Activated effector memory CD4-positive, alpha-beta T cell treated with anti-CD3 and anti-CD28 coated beads, Interleukin-2, amount 50 U/mL, for 16 hours (primary cell): ENCODE measurements at regions not wholly inside any gene's neighbourhood (a gene's known extent, or its start where the extent isn't known, plus 50 kb on each side); places are given as distances from the start of the nearest gene placed in this dataset.
"Not testable (repeated sequence)": the region's sequence is repeated elsewhere in the genome, so short reads cannot be mapped to it uniquely, and the experiment has no call there.

Source experiments
- DNase-seq: peaks from one replicate; pipeline ENCODE4 v3.0.0-alpha.2; 2020

DNA sequence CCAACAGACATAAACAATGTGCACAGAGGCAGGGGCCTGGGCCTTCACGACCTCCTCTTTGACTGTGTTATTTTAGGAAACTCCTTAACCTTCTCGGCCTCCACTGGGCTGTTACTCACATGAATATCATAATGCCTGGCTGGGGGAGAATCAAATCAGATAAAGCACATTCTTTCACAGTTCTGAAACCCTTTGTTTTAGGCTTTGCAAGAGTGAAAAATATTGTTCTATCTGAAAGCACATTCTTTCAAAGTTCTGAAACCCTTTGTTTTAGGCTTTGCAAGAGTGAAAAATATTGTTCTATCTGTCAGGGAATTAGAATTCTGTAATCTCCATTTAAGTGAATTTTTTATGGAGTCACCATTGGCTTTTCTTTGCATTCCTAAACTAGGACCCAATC, 50.7 kb upstream of the SYNDIG1 start:
- no peak for DNase-seq

DNA sequence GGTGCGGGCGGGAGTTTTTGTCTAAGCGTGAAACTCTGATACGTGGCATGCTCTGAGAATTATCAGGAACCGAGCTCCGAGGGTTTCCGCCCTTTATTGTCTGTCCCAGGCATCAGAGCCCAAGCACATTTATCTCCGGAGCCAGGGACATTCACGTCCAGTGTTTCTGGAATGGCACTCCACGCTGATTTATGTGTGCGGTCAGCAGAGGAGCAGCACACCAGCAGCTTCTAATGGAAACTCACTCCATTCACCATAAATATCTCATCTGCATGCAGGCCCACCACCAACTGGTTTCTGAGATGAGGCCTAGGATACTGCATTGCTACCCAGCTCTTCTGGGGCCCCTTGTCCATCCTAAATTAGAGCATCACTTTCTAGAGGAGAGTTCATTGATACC, 51.9 kb upstream of the SYNDIG1 start:
- no peak for DNase-seq

GRCh38 chr20:24415444-24415843, 54.0 kb upstream of the SYNDIG1 start:
- DNase-seq, result not testable (repeated sequence)

- no peak for DNase-seq
Observed at GRCh38 chr20:24411834-24412216, 57.6 kb upstream of the SYNDIG1 start.

- DNase-seq, result no peak
Observed at GRCh38 chr20:24411003-24411833, 58.2 kb upstream of the SYNDIG1 start.

DNA sequence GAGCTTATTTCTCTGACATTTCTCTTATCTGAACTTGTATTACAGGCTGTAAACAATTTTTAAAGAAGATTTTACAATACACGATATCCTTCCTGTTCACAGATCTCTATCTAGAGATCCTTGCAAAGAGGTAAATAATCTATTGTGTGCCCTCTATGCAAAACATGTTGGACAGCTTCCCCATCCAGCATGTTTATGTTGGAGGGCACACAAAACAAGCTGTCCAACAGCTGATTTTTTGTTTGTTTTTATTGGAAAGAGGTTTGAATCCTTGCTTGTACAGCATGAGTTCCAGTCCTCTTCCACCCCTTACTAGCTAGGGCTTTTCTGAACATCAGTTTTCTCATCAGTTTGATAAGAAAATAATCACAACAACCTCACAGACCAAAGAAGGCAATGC, 62.3 kb upstream of the SYNDIG1 start:
- no peak for DNase-seq

DNA sequence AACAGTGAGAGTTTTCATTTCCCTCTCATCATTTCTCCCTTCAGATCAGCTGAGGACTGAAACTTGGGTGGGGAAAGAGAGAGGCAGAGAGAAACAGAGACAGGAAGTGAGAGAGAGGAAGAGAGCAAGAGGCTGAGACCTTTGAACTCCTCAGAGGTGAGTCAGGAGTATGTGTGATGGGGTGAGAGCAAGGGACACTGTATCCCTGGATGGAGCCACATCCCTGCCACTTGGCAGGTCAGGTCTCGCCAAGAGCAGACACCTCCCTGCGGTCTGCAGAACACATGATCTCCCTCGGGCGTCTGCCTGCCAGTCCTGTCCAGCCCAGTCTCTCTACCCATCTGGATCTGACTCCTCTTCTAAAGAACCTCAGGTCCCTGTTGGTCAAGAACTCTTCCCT, 62.7 kb upstream of the SYNDIG1 start:
- DNase-seq, result no peak

GRCh38 chr20:24406251-24406650, 63.2 kb upstream of the SYNDIG1 start:
- no peak for DNase-seq

DNA sequence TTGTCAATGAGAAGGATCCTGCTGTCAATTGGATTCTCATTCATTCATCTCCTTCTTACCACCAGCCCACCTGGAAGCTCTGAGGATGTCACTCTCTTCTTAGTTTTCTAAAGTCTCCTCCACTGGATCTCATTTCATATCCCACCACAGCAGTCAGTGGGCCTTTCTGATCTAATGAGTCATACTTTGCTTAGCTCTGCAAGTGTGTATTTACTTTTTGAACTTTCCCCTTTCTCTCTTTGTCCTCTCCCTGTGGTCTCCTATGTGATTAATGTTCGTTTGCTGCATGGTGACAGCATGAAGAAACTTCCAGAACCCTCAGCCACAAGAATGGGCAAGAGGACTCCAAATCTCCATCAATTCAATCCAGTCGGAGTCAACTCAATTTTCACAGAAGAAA, 63.6 kb upstream of the SYNDIG1 start:
- DNase-seq, result no peak

GRCh38 chr20:24403406-24403805, 66.0 kb upstream of the SYNDIG1 start:
- no peak for DNase-seq

DNA sequence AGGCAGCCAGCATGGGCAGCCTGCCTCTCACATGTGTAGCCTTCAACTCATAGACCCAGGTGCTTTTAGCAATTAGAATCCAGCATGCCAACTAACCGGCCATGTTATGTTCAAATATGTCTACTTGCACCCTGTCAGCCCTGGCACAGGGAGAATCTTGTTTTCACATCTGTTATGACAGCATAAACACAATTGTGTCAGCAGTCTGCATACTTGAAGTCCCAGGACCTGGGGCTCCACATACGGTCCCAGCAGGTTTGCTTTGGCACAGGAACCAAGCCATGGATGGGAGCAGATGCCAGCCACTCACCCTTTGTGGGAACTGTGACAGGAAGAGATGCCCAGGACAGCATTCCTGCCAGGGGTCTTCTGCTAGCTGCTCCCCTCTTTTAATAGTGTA, 67.2 kb upstream of the SYNDIG1 start:
- DNase-seq, result no peak

DNA sequence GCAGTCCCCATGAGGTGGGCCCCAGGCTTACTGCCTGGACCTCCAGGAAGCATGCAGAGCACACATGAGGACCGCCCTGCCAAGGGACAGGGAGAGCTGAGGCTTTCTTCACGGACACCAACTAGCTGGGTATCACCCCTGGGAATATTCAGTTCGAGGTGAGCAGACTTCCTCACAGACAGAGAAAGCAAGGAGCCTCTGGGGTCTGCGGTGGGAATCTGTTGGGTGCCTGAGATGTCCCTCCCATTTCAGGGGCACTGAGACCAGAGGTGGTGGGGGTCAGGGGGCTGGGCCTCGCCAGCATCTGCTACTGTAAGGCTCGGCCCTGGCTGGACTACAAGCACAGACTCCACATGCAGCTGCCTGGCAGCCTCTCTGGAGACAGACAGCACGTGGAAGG, 74.3 kb upstream of the SYNDIG1 start:
- no peak for DNase-seq

DNA sequence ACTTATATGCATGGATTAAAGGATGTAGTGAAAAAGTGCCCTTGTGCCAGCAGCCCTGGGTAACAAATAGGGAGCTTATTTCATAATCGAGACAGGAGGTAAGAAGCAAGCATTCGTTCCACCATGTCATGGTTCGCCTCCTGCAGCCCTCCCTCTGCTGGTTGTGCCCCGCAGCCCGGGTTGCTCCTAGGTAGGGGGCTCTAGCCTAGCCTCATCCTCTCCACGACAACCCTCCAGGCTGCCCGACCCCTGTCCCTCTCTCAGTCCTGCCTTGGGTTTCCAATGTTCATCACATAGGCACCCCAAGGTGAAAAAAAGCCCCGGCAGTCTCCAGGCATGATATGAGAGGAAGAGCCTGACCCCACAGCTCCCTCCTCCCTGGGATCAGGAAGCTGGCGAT, 75.5 kb upstream of the SYNDIG1 start:
- no peak for DNase-seq

GRCh38 chr20:24392612-24393011, 76.8 kb upstream of the SYNDIG1 start:
- no peak for DNase-seq

DNA sequence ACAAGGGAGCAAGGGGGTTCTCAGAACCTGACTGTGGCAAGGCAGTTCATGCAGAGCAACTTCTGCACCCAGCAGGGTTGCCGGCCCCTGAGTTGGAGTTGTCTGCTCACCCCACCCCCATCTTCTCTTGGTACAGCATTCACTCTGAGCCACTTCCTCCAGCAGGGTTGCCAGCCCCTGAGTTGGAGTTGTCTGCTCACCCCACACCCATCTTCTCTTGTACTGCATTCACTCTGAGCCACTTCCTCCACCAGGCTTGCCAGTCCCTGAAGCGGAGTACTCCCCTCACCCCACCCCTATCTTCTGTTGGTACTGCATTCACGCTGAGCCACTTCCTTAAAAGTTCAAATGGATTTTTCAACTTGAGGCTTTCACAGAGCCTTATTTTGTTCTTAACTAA, 79.7 kb upstream of the SYNDIG1 start:
- DNase-seq, result no peak

DNA sequence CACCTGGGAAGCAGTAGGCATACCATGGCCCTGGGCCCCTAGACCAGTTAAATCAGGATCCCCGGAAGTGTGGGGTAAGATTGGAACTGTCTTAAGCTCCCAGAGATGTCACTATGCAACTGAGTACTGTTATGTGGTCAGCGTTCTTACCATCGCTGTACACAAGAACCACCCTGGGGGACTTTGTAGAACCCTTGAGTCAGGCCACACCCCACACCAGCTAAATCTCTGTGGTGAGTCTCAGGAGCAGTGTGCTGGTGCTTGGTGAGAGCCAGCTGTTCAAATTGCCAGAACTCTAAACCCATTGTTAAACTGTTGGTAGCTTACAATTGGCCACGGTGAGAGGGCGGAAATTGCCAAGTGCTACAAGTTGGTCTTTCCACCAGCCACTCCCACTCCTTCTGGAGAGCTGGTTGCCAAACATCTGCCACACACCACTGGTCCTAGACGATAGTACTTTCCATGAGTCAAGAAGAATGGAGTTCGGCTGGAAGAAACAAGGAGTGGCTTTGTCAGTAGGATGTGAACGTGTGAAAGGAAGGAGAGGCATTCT, 80.5 kb upstream of the SYNDIG1 start:
- no peak for DNase-seq

DNA sequence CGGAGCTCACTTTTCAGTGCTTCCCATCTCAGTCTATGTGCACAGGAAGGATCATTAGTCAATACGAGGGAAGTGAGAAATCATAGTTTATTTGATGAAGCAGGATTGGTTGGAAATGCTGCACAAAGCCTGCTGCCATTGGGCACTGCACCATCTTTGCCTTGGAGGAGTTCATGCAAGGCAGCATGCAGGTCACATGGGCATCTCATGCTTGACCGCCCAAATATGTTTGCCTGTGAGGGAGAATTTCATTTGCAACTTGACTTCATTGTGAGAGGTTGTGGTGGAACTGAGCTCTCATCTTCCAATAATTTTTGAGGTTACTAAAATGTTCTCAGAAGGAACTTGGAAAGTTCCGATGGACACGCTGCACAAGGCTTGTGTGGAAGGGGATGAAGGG, 83.9 kb upstream of the SYNDIG1 start:
- no peak for DNase-seq

GRCh38 chr20:24384865-24385264, 84.6 kb upstream of the SYNDIG1 start:
- DNase-seq, result no peak

GRCh38 chr20:24382743-24383142, 86.7 kb upstream of the SYNDIG1 start:
- DNase-seq, result no peak

DNA sequence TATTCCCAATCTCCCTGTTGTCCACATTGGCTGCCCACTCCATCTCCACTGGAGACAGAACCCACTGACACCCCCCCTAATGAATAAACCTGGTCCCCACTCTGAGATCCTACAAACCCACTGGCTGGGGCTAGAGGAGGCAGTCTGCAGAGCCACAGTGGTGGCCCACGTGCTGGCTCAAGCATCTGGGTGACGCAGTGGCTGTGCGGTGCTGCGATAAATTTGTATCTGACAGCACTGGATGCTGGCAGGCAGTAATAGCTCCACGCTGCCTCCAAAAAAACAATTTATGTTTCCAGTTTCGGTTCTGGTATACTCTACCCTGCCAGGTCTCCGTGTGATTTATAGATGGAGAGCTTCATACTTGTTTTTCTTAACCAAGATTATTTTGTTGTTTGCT, 87.1 kb upstream of the SYNDIG1 start:
- DNase-seq, result no peak

DNA sequence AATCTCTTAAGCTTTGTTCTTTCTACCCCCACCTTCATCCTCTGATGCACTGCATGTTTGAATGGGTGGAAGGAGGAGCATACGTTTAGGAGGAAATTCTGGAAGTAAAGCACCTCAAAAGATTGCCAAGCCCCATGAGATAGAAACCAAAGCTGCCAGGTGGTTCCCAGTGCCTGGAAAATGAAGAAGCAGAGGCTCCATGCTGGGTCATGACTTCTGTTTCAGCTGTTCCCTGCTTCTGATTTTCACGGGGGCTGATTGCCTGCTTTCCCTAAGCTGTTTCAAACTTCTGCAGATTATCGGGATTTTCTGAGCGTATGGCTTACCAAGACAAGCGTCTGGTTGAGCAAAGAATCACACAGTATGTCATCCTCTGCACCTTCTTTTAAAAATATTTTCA, 87.5 kb upstream of the SYNDIG1 start:
- DNase-seq, result no peak

GRCh38 chr20:24379484-24379927, 89.9 kb upstream of the SYNDIG1 start:
- no peak for DNase-seq

DNA sequence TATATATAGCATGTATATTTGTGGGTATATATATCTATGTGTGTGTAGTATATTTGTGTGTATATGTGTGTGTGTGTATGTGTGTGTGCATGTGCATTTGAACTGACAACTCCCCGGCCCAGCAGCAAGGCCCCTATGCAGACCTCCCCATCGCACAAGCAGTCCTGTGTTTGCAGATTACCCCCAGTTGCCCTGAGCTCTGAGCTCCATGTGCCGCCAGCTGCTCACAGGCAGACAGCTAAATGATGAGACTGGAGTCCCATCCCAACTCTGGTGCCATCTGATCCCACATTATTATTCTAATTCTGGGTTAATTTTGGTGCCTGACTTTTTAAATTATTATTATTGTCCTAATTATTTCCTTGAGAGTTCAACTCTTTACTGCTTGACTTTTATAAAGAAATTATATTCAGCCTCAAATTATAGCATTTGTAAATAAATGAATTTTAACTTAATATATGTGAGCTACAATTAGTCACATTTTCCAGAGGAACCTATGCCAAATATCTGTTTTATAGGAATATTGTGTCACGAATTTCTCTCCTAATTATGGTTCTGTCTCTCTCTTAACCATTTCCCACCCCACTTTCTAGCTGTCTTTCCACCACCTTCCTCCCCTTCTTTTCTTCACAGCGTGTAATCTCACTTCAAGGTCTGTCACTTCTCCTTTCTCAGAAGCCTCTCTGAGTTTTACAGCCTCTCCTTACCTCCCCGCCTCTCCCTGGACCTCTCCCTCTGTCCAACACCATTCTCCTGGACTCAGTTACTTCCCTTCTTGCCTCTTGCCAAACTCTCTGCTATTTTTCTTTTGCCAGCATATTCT, 90.6 kb upstream of the SYNDIG1 start:
- DNase-seq, result no peak
